ENCODE measurements at regions not wholly inside any gene's neighbourhood (a gene's known extent, or its start where the extent isn't known, plus 50 kb on each side); places are given as distances from the start of the nearest gene placed in this dataset.

- Histone ChIP-seq H2BK15ac (ENCODE audit: low read length) (no peak overlapping the region), H3K79me2 (ENCODE audit: control insufficient read depth in 1 of 2, insufficient read depth in 2 of 2, low read length in 2 of 2) (no peaks in the 10 kb centered on the region), H3K4me3 (ENCODE audit: extremely low read depth in 1 of 4, insufficient read depth in 2 of 4, low read depth in 3 of 4, low read length in 4 of 4) (no peak overlapping the region), H3K14ac (ENCODE audit: insufficient read length) (no peak overlapping the region), H3K4me2 (ENCODE audit: insufficient read depth in 1 of 2, low read depth in 2 of 2, low read length in 2 of 2) (no peak overlapping the region), H3K23me2 (ENCODE audit: low read depth, low read length) (no peaks in the 10 kb centered on the region), H2BK120ac (replicated peaks; ENCODE audit: low read depth, low read length) (no peak overlapping the region), H3K9ac (replicated peaks in 1 of 4; ENCODE audit: extremely low read depth in 1 of 4, low read depth in 3 of 4, low read length in 3 of 4) (no peak overlapping the region), H3K9me3 (ENCODE audit: insufficient read depth in 2 of 2, low read depth in 1 of 2, low read length in 1 of 2) (no peaks in the 10 kb centered on the region), H3K36me3 (ENCODE audit: control insufficient read depth in 2 of 4, insufficient read depth in 4 of 4, low read length in 3 of 4) (no peaks in the 10 kb centered on the region), H3K4me1 (replicated peaks in 1 of 4; ENCODE audit: control insufficient read depth in 3 of 4, insufficient read depth in 4 of 4, low read length in 3 of 4) (peaks cover 0 to 3% (median 2%) of the 10 kb centered on the region in 4 experiments; a peak in 4 of 7 replicates), H2BK20ac (ENCODE audit: low read length) (no peak overlapping the region), H4K91ac (replicated peaks; ENCODE audit: insufficient read length, low read length) (no peak overlapping the region), H3K27ac (ENCODE audit: low read depth, low read length) (no peak overlapping the region), H4K8ac (ENCODE audit: extremely low read depth, insufficient read depth, low read length) (no peak overlapping the region), H4K20me1 (replicated peaks in 1 of 2; ENCODE audit: control insufficient read depth in 1 of 2, insufficient read depth in 2 of 2, low read length in 2 of 2) (no peaks in the 10 kb centered on the region), H2BK12ac (ENCODE audit: low read depth, low read length) (no peak overlapping the region), H3K18ac (ENCODE audit: extremely low read depth, low read length) (no peak overlapping the region), H3K23ac (ENCODE audit: insufficient read length) (no peak overlapping the region), H3K56ac (replicated peaks; ENCODE audit: insufficient read length, low read depth, low read length) (no peak overlapping the region), H4K5ac (ENCODE audit: insufficient read length, low read depth, low read length) (no peak overlapping the region), H3K79me1 (ENCODE audit: low read depth, low read length) (no peaks in the 10 kb centered on the region), H2BK5ac (ENCODE audit: low read depth, low read length) (no peak overlapping the region), H3K27me3 (replicated peaks in 1 of 4; ENCODE audit: control insufficient read depth in 3 of 4, extremely low read depth in 1 of 4, insufficient read depth in 3 of 4, low read length in 3 of 4) (no peaks in the 10 kb centered on the region), H3K4ac (replicated peaks; ENCODE audit: insufficient read length, low read depth, low read length) (no peak overlapping the region), H2AFZ (ENCODE audit: low read length) (no peak overlapping the region), H2AK5ac (ENCODE audit: low read depth, low read length) (no peak overlapping the region)
- ChIA-PET POLR2A (ENCODE audit: partially characterized antibody) (no interaction called here), CTCF (ENCODE audit: partially characterized antibody) (interaction anchor here (1.0 to 1.2 kb wide), 2 partner anchors 25 to 231 kb away, joined by 4 to 5 read pairs; no protein-coding TSS in a partner anchor)
- WGBS, 2 experiments (ENCODE audit: extremely low coverage in 1 of 2, insufficient coverage in 1 of 2, insufficient read length in 1 of 2, insufficient replicate concordance in 2 of 2, low coverage in 1 of 2, low lambda C conversion rate in 2 of 2, missing lambda C conversion rate in 1 of 2): 84% methylated on average over 13 of the region's 13 CpGs; no CpG with 5 or more reads in 1 of the 2 experiments
- DNase-seq (ENCODE audit: low read depth in 1 of 2, low spot score in 2 of 2): no peak
- FAIRE-seq: no peak
- no peak for TF ChIP-seq POLR2AphosphoS5 (IDR thresholded peaks at IDR 0.05; ENCODE audit: low read depth, low read length)
- no peak for TF ChIP-seq YY1 (IDR thresholded peaks at IDR 0.05; ENCODE audit: low read depth, low read length)
- TF ChIP-seq SIN3A (conservative IDR thresholded peaks at IDR 0.05 in 1 of 2, IDR thresholded peaks at IDR 0.05 in 1 of 2; ENCODE audit: low read depth in 1 of 2, low read length in 2 of 2): no peak
- TF ChIP-seq JUND (IDR thresholded peaks at IDR 0.05; ENCODE audit: low read length): no peak
- TF ChIP-seq BACH1 (IDR thresholded peaks at IDR 0.05; ENCODE audit: low read length): no peak
- no peak for TF ChIP-seq EP300 (IDR thresholded peaks at IDR 0.05; ENCODE audit: borderline replicate concordance in 1 of 2, low read depth in 2 of 2, low read length in 2 of 2)
- no peak for TF ChIP-seq BRCA1 (IDR thresholded peaks at IDR 0.05; ENCODE audit: low read depth, low read length)
- TF ChIP-seq TAF1 (IDR thresholded peaks at IDR 0.05; ENCODE audit: low read depth, low read length): no peak
- no peak for TF ChIP-seq TAF7 (optimal IDR thresholded peaks at IDR 0.05; ENCODE audit: borderline replicate concordance, low read depth, low read length)
- TF ChIP-seq KDM4A (IDR thresholded peaks at IDR 0.05; ENCODE audit: low read depth, low read length, severe bottlenecking): no peak
- no peak for TF ChIP-seq SP4 (IDR thresholded peaks at IDR 0.05; ENCODE audit: low read length)
- no peak for TF ChIP-seq CEBPB (IDR thresholded peaks at IDR 0.05; ENCODE audit: low read depth, low read length)
- TF ChIP-seq KDM5A (IDR thresholded peaks at IDR 0.05; ENCODE audit: low read length): no peak
- TF ChIP-seq GABPA (IDR thresholded peaks at IDR 0.05; ENCODE audit: borderline replicate concordance, insufficient read depth, low read length): no peak
Observed at GRCh38 chr3:143201870-143202752, 82.5 kb downstream of the CHST2 start.

Measured in H1 (cell line).